ENCODE measurements at regions not wholly inside any gene's neighbourhood (a gene's known extent, or its start where the extent isn't known, plus 50 kb on each side); places are given as distances from the start of the nearest gene placed in this dataset.

DNA sequence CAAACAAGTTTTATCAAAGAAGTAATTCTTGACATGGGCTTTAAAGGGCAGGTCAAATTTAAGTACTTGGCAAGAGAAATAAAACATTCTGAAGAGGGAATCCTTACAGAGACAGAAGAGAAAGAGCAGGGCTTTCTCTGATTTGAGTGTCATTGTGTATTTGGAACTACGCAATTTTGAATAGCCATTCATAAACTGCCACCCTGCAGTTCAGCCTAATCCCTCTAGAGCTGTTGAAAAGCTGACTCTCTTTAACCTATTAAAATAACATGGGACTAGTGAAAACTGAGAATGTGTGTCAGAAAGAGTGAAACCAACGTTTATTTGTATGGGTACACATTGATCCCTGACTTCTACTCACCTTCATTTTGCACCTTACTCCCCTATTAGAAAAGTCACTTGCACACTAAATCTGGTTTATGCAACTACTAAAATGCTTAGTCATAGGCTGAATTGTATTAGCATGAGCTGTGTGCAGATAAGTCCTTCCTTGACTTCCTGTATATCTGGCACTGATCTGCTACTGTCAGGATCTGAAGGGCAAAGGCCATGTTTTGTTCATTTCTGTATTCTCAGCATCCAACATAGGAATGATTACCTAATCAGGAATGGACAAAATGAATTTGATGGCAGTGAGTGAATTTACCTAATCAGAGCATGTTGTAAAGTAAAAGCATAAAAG, 458.9 kb downstream of the NOVA1 start:
- Histone ChIP-seq H3K4me3 (no peak overlapping the region), H3K27me3 (no peaks in the 10 kb centered on the region), H3K36me3 (no peaks in the 10 kb centered on the region), H3K27ac (no peak overlapping the region), H3K4me1 (ENCODE audit: insufficient read depth) (no peaks in the 10 kb centered on the region), H3K9me3 (no peaks in the 10 kb centered on the region)
- TF ChIP-seq EP300 (IDR thresholded peaks at IDR 0.05) (no peak), POLR2A (IDR thresholded peaks at IDR 0.05) (no peak)
- TF ChIP-seq, protein P1, sequence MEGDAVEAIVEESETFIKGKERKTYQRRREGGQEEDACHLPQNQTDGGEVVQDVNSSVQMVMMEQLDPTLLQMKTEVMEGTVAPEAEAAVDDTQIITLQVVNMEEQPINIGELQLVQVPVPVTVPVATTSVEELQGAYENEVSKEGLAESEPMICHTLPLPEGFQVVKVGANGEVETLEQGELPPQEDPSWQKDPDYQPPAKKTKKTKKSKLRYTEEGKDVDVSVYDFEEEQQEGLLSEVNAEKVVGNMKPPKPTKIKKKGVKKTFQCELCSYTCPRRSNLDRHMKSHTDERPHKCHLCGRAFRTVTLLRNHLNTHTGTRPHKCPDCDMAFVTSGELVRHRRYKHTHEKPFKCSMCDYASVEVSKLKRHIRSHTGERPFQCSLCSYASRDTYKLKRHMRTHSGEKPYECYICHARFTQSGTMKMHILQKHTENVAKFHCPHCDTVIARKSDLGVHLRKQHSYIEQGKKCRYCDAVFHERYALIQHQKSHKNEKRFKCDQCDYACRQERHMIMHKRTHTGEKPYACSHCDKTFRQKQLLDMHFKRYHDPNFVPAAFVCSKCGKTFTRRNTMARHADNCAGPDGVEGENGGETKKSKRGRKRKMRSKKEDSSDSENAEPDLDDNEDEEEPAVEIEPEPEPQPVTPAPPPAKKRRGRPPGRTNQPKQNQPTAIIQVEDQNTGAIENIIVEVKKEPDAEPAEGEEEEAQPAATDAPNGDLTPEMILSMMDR (IDR thresholded peaks at IDR 0.05): no peak
- intact Hi-C loops (cut with DNase I): no loop called here
- no peak for DNase-seq
- WGBS, 3 donors: 47 to 57% (median 52%) methylated on average over 2 of the region's 2 CpGs

DNA sequence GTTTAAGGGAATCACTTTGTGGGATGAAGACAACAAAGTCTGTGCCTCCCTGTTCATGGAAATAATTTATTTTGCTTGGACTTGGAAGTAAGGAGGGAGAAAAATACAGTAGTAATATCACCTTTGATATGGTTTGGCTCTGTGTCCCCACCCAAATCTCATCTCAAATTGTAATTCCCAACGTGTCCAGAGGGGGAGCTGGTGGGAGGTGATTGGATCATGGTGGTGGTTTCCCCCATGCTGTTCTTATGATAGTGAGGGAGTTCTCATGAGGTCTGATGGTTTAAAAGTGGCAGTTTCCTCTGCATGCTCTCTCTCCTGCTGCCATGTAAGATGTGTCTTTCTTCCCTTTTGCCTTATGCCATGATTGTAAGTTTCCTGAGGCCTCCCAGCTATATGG, 460.7 kb downstream of the NOVA1 start:
- H3K36me3 ChIP-seq: no peaks in the 10 kb centered on the region
- DNase-seq: no peak
- H3K27me3 ChIP-seq: no peaks in the 10 kb centered on the region
- TF ChIP-seq POLR2A (IDR thresholded peaks at IDR 0.05): no peak
- no peak for TF ChIP-seq EP300 (IDR thresholded peaks at IDR 0.05)
- TF ChIP-seq, protein P1 (IDR thresholded peaks at IDR 0.05): no peak
- no peaks in the 10 kb centered on the region for H3K9me3 ChIP-seq
- no peak overlapping the region for H3K4me3 ChIP-seq
- WGBS, 3 donors: 25 to 42% (median 38%) methylated on average over 1 of the region's 1 CpG
- H3K27ac ChIP-seq: no peak overlapping the region
- intact Hi-C loops (cut with DNase I): no loop called here
- H3K4me1 ChIP-seq (ENCODE audit: insufficient read depth): no peaks in the 10 kb centered on the region

DNA sequence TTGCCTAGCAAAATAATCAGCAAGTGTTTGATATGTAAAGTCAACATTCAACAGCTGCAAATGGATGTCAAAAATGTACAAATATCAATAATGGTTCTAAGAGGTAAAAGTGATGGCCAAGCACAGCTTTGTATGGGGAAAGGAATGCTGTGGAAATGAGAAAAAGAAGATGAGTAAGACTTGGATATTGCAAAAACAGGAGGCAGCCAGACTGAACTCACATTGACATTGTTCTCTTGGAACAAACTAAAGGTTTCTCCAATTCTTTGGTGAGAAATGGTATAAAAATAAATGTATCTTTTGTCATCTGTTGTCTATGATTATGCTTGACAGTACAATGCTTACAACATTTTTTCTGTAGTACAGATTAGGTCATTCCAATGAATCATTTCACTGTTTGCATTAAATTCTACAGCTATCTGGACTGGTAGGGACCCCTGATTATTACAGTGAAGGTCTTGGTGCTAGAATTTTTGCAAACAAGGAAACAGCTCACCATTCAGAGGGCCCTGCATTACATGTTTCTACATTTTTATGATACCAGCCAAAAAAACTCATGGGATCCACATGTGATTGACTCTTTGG, 465.7 kb downstream of the NOVA1 start:
- no peak for DNase-seq
- TF ChIP-seq, protein P1 (IDR thresholded peaks at IDR 0.05): no peak
- no peak for TF ChIP-seq EP300 (IDR thresholded peaks at IDR 0.05)
- no peak for TF ChIP-seq POLR2A (IDR thresholded peaks at IDR 0.05)
- Histone ChIP-seq H3K9me3 (no peaks in the 10 kb centered on the region), H3K4me3 (no peak overlapping the region), H3K27ac (no peak overlapping the region), H3K27me3 (no peaks in the 10 kb centered on the region), H3K36me3 (no peaks in the 10 kb centered on the region), H3K4me1 (ENCODE audit: insufficient read depth) (no peaks in the 10 kb centered on the region)
- intact Hi-C loops (cut with DNase I): no loop called here

DNA sequence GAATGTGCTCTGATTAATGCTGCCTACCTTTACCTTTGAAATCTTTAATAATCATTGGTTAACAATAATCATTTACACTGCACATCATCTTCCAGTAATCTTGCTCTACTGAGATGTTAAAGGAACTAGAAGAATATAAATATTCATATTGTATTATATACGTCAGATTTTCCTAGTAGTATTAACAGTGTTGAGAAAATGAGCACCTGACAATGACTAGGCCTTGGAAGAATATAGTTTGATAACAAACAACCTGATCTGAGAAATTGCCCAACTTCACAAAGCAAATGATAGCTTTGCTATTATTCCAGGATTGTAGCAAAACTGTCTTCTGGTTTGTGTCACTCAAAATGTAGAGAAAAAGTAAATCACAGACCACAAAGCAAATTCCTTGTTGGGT, 467.1 kb downstream of the NOVA1 start:
- no peaks in the 10 kb centered on the region for H3K27me3 ChIP-seq
- no peaks in the 10 kb centered on the region for H3K9me3 ChIP-seq
- TF ChIP-seq POLR2A (IDR thresholded peaks at IDR 0.05) (no peak), EP300 (IDR thresholded peaks at IDR 0.05) (no peak)
- TF ChIP-seq, protein P1 (IDR thresholded peaks at IDR 0.05): no peak
- no peaks in the 10 kb centered on the region for H3K4me1 ChIP-seq (ENCODE audit: insufficient read depth)
- intact Hi-C loops (cut with DNase I): no loop called here
- H3K4me3 ChIP-seq: no peak overlapping the region
- no peak for DNase-seq
- no peak overlapping the region for H3K27ac ChIP-seq
- 90 to 94% (median 93%) methylated on average over 1 of the region's 1 CpG for WGBS, 3 donors
- no peaks in the 10 kb centered on the region for H3K36me3 ChIP-seq

Data from ovary (tissue), 7 donors.